ENCODE measurements at regions not wholly inside any gene's neighbourhood (a gene's known extent, or its start where the extent isn't known, plus 50 kb on each side); places are given as distances from the start of the nearest gene placed in this dataset.

DNA sequence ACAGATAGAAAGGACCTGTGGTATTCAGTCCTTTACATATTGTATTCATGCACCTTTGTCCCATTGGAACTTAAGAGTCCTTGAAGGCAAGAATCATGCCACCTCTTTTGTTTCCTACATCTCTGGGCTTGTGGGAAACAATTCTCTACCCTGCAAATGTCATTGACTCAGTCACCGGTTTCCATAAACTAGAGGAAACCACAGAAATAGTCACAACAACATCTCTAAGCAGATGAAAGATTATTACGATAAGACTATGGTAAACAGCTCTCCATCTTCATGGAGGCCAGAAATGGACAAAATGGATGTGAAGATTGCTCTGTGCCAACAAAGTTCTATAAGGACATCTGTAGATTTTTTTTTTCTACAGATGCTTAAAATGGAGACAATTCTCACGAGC, 165.5 kb downstream of the PIK3R1 start:
- Histone ChIP-seq H3K4me2 (no peak overlapping the region), H3K27me3 (ENCODE audit: insufficient read depth) (no peaks in the 10 kb centered on the region; the same call in 1 of the 2 replicates), H3K9me3 (no peaks in the 10 kb centered on the region), H3K36me3 (replicated peaks in 1 of 2; ENCODE audit: control insufficient read depth in 1 of 2, insufficient read depth in 2 of 2, low read length in 1 of 2) (no peaks in the 10 kb centered on the region), H3K9ac (no peak overlapping the region), H3F3A (replicated peaks; ENCODE audit: insufficient read depth) (no peaks in the 10 kb centered on the region), H3K9me2 (no peaks in the 10 kb centered on the region), H3K79me2 (ENCODE audit: insufficient read depth) (no peaks in the 10 kb centered on the region), H3K4me3 (ENCODE audit: low read depth in 2 of 2, low read length in 1 of 2) (no peak overlapping the region), H4K20me1 (ENCODE audit: insufficient read depth) (no peaks in the 10 kb centered on the region), H2AFZ (ENCODE audit: low read depth) (no peak overlapping the region), H3K27ac (ENCODE audit: low read depth in 2 of 2, low read length in 1 of 2) (no peak overlapping the region), H3K4me1 (ENCODE audit: control insufficient read depth in 1 of 2, insufficient read depth in 2 of 2, low read depth in 1 of 2, low read length in 1 of 2) (no peaks in the 10 kb centered on the region)
- ChIA-PET POLR2A (no interaction called here), CTCF (interaction anchor here (1.0 kb wide), 1 partner anchor 13 kb away, joined by 3 read pairs; no protein-coding TSS in a partner anchor)
- no peak for DNase-seq
- TF ChIP-seq, protein P1, sequence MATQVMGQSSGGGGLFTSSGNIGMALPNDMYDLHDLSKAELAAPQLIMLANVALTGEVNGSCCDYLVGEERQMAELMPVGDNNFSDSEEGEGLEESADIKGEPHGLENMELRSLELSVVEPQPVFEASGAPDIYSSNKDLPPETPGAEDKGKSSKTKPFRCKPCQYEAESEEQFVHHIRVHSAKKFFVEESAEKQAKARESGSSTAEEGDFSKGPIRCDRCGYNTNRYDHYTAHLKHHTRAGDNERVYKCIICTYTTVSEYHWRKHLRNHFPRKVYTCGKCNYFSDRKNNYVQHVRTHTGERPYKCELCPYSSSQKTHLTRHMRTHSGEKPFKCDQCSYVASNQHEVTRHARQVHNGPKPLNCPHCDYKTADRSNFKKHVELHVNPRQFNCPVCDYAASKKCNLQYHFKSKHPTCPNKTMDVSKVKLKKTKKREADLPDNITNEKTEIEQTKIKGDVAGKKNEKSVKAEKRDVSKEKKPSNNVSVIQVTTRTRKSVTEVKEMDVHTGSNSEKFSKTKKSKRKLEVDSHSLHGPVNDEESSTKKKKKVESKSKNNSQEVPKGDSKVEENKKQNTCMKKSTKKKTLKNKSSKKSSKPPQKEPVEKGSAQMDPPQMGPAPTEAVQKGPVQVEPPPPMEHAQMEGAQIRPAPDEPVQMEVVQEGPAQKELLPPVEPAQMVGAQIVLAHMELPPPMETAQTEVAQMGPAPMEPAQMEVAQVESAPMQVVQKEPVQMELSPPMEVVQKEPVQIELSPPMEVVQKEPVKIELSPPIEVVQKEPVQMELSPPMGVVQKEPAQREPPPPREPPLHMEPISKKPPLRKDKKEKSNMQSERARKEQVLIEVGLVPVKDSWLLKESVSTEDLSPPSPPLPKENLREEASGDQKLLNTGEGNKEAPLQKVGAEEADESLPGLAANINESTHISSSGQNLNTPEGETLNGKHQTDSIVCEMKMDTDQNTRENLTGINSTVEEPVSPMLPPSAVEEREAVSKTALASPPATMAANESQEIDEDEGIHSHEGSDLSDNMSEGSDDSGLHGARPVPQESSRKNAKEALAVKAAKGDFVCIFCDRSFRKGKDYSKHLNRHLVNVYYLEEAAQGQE (IDR thresholded peaks at IDR 0.05; ENCODE audit: low read depth, low read length): no peak
- TF ChIP-seq, protein P2, sequence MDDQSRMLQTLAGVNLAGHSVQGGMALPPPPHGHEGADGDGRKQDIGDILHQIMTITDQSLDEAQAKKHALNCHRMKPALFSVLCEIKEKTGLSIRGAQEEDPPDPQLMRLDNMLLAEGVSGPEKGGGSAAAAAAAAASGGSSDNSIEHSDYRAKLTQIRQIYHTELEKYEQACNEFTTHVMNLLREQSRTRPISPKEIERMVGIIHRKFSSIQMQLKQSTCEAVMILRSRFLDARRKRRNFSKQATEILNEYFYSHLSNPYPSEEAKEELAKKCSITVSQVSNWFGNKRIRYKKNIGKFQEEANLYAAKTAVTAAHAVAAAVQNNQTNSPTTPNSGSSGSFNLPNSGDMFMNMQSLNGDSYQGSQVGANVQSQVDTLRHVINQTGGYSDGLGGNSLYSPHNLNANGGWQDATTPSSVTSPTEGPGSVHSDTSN (IDR thresholded peaks at IDR 0.05): no peak
- TF ChIP-seq FOXM1 (IDR thresholded peaks at IDR 0.05; ENCODE audit: low read depth) (no peak), TAF1 (IDR thresholded peaks at IDR 0.05; ENCODE audit: borderline replicate concordance, low read depth, low read length) (no peak), FOSL2 (IDR thresholded peaks at IDR 0.05; ENCODE audit: borderline replicate concordance, low read depth) (no peak), MXI1 (IDR thresholded peaks at IDR 0.05; ENCODE audit: low read depth, low read length) (no peak), FOXJ3 (CRISPR knock-in tag; IDR thresholded peaks at IDR 0.05) (no peak), POLR2AphosphoS5 (IDR thresholded peaks at IDR 0.05; ENCODE audit: low read depth, low read length) (no peak), GATA2 (CRISPR knock-in tag; IDR thresholded peaks at IDR 0.05) (no peak), CHD2 (IDR thresholded peaks at IDR 0.05; ENCODE audit: low read length, partially characterized antibody) (no peak), TEAD4 (IDR thresholded peaks at IDR 0.05; ENCODE audit: borderline replicate concordance, insufficient read depth) (no peak), SIN3A (IDR thresholded peaks at IDR 0.05; ENCODE audit: borderline replicate concordance, low read depth, low read length) (no peak), RCOR1 (IDR thresholded peaks at IDR 0.05; ENCODE audit: low read length) (no peak), MEF2A (IDR thresholded peaks at IDR 0.05; ENCODE audit: borderline replicate concordance, low read depth) (no peak), EP300 (IDR thresholded peaks at IDR 0.05; ENCODE audit: borderline replicate concordance in 1 of 2, low read depth in 1 of 2, low read length in 1 of 2) (no peak)
- TF ChIP-seq, protein P3, sequence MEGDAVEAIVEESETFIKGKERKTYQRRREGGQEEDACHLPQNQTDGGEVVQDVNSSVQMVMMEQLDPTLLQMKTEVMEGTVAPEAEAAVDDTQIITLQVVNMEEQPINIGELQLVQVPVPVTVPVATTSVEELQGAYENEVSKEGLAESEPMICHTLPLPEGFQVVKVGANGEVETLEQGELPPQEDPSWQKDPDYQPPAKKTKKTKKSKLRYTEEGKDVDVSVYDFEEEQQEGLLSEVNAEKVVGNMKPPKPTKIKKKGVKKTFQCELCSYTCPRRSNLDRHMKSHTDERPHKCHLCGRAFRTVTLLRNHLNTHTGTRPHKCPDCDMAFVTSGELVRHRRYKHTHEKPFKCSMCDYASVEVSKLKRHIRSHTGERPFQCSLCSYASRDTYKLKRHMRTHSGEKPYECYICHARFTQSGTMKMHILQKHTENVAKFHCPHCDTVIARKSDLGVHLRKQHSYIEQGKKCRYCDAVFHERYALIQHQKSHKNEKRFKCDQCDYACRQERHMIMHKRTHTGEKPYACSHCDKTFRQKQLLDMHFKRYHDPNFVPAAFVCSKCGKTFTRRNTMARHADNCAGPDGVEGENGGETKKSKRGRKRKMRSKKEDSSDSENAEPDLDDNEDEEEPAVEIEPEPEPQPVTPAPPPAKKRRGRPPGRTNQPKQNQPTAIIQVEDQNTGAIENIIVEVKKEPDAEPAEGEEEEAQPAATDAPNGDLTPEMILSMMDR (IDR thresholded peaks at IDR 0.05): no peak
- TF ChIP-seq, protein P4, sequence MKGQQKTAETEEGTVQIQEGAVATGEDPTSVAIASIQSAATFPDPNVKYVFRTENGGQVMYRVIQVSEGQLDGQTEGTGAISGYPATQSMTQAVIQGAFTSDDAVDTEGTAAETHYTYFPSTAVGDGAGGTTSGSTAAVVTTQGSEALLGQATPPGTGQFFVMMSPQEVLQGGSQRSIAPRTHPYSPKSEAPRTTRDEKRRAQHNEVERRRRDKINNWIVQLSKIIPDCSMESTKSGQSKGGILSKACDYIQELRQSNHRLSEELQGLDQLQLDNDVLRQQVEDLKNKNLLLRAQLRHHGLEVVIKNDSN (IDR thresholded peaks at IDR 0.05; ENCODE audit: borderline replicate concordance, low read depth): no peak
- TF ChIP-seq, protein P5, sequence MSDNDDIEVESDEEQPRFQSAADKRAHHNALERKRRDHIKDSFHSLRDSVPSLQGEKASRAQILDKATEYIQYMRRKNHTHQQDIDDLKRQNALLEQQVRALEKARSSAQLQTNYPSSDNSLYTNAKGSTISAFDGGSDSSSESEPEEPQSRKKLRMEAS (IDR thresholded peaks at IDR 0.05; ENCODE audit: low read depth): no peak
- TF ChIP-seq, protein P6, sequence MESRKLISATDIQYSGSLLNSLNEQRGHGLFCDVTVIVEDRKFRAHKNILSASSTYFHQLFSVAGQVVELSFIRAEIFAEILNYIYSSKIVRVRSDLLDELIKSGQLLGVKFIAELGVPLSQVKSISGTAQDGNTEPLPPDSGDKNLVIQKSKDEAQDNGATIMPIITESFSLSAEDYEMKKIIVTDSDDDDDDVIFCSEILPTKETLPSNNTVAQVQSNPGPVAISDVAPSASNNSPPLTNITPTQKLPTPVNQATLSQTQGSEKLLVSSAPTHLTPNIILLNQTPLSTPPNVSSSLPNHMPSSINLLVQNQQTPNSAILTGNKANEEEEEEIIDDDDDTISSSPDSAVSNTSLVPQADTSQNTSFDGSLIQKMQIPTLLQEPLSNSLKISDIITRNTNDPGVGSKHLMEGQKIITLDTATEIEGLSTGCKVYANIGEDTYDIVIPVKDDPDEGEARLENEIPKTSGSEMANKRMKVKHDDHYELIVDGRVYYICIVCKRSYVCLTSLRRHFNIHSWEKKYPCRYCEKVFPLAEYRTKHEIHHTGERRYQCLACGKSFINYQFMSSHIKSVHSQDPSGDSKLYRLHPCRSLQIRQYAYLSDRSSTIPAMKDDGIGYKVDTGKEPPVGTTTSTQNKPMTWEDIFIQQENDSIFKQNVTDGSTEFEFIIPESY (IDR thresholded peaks at IDR 0.05; ENCODE audit: borderline replicate concordance, low read depth): no peak
- TF ChIP-seq, protein P7, sequence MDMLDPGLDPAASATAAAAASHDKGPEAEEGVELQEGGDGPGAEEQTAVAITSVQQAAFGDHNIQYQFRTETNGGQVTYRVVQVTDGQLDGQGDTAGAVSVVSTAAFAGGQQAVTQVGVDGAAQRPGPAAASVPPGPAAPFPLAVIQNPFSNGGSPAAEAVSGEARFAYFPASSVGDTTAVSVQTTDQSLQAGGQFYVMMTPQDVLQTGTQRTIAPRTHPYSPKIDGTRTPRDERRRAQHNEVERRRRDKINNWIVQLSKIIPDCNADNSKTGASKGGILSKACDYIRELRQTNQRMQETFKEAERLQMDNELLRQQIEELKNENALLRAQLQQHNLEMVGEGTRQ (IDR thresholded peaks at IDR 0.05; ENCODE audit: borderline replicate concordance, low read depth, low read length): no peak
- 69% methylated on average over 3 of the region's 3 CpGs for WGBS (ENCODE audit: low lambda C conversion rate)
